ENCODE measurements at regions not wholly inside any gene's neighbourhood (a gene's known extent, or its start where the extent isn't known, plus 50 kb on each side); places are given as distances from the start of the nearest gene placed in this dataset.

GRCh38 chr18:42409005-42409404, 454.0 kb downstream of the PIK3C3 start:
- TF ChIP-seq ZNF274 (IDR thresholded peaks at IDR 0.05; ENCODE audit: low read depth, low read length) (no peak), YY1 (IDR thresholded peaks at IDR 0.05; ENCODE audit: insufficient read depth, insufficient read length) (no peak)

All from NT2/D1 (cell line).